ENCODE measurements at regions not wholly inside any gene's neighbourhood (a gene's known extent, or its start where the extent isn't known, plus 50 kb on each side); places are given as distances from the start of the nearest gene placed in this dataset.

GRCh38 chr4:79526641-79527565 is 118.9 kb upstream of the GK2 start:
- intact Hi-C loops (cut with DNase I) = no loop called here
- TF ChIP-seq POLR2AphosphoS5 (IDR thresholded peaks at IDR 0.05) (no peak), CTCF (IDR thresholded peaks at IDR 0.05) (no peak), POLR2A (IDR thresholded peaks at IDR 0.05) (no peak)
- Histone ChIP-seq H3K4me1 (replicated peaks) (no peaks in the 10 kb centered on the region), H3K36me3 (no peaks in the 10 kb centered on the region), H3K27me3 (replicated peaks; ENCODE audit: insufficient read depth) (no peaks in the 10 kb centered on the region), H3K4me3 (no peak overlapping the region), H3K9me3 (no peaks in the 10 kb centered on the region), H3K27ac (no peak overlapping the region)
- DNase-seq (ENCODE audit: low spot score) = no peak
- 89% methylated on average over 15 of the region's 15 CpGs for WGBS

GRCh38 chr4:79516114-79516513 is 108.1 kb upstream of the GK2 start:
- no peaks in the 10 kb centered on the region for H3K4me1 ChIP-seq (replicated peaks)
- intact Hi-C loops (cut with DNase I) = no loop called here
- H3K9me3 ChIP-seq = no peaks in the 10 kb centered on the region
- peak overlapping the region in 1 of 2 donors; percentile 67 for H3K27ac ChIP-seq
- TF ChIP-seq POLR2A (IDR thresholded peaks at IDR 0.05) (no peak), CTCF (IDR thresholded peaks at IDR 0.05) (no peak), POLR2AphosphoS5 (IDR thresholded peaks at IDR 0.05) (no peak)
- DNase-seq (ENCODE audit: low spot score) = no peak
- H3K4me3 ChIP-seq = no peak overlapping the region
- no peaks in the 10 kb centered on the region for H3K36me3 ChIP-seq
- no peaks in the 10 kb centered on the region for H3K27me3 ChIP-seq (replicated peaks; ENCODE audit: insufficient read depth)
- 93% methylated on average over 2 of the region's 2 CpGs for WGBS

- DNase-seq (ENCODE audit: low spot score) = peak; percentile 79
- H3K27ac ChIP-seq = peak overlapping the region; percentile 26 to 67
- no peaks in the 10 kb centered on the region for H3K36me3 ChIP-seq
- no peaks in the 10 kb centered on the region for H3K27me3 ChIP-seq (replicated peaks; ENCODE audit: insufficient read depth)
- no peaks in the 10 kb centered on the region for H3K4me1 ChIP-seq (replicated peaks)
- no peaks in the 10 kb centered on the region for H3K9me3 ChIP-seq
- no peak for TF ChIP-seq POLR2A (IDR thresholded peaks at IDR 0.05)
- TF ChIP-seq POLR2AphosphoS5 (IDR thresholded peaks at IDR 0.05) = peak; percentile 91
- intact Hi-C loops (cut with DNase I) = no loop called here
- no peak overlapping the region for H3K4me3 ChIP-seq
- WGBS = 5% methylated on average over 6 of the region's 6 CpGs
These were observed 106.7 kb upstream of the GK2 start for GRCh38 chr4:79514621-79515329.

- Histone ChIP-seq H3K36me3 (no peaks in the 10 kb centered on the region), H3K4me3 (no peak overlapping the region), H3K4me1 (replicated peaks) (no peaks in the 10 kb centered on the region), H3K27me3 (replicated peaks; ENCODE audit: insufficient read depth) (no peaks in the 10 kb centered on the region), H3K27ac (peak overlapping the region; percentile 26 to 67), H3K9me3 (no peaks in the 10 kb centered on the region)
- TF ChIP-seq POLR2A (IDR thresholded peaks at IDR 0.05) = no peak
- no peak for TF ChIP-seq POLR2AphosphoS5 (IDR thresholded peaks at IDR 0.05)
- intact Hi-C loops (cut with DNase I) = no loop called here
- no peak for DNase-seq (ENCODE audit: low spot score)
- WGBS = 89% methylated on average over 2 of the region's 2 CpGs
These were observed 105.5 kb upstream of the GK2 start for GRCh38 chr4:79513576-79513975.

- no peak for DNase-seq (ENCODE audit: low spot score)
- no peak for TF ChIP-seq POLR2A (IDR thresholded peaks at IDR 0.05)
- TF ChIP-seq POLR2AphosphoS5 (IDR thresholded peaks at IDR 0.05) = no peak
- no peak for TF ChIP-seq CTCF (IDR thresholded peaks at IDR 0.05)
- H3K36me3 ChIP-seq = no peaks in the 10 kb centered on the region
- H3K27ac ChIP-seq = no peak overlapping the region
- H3K4me1 ChIP-seq (replicated peaks) = no peaks in the 10 kb centered on the region
- H3K9me3 ChIP-seq = no peaks in the 10 kb centered on the region
- H3K27me3 ChIP-seq (replicated peaks; ENCODE audit: insufficient read depth) = no peaks in the 10 kb centered on the region
- intact Hi-C loops (cut with DNase I) = no loop called here
- no peak overlapping the region for H3K4me3 ChIP-seq
These were observed 104.3 kb upstream of the GK2 start for GRCh38 chr4:79512363-79512762.
